HG02798 (cell line): ENCODE measurements at regions not wholly inside any gene's neighbourhood (a gene's known extent, or its start where the extent isn't known, plus 50 kb on each side); places are given as distances from the start of the nearest gene placed in this dataset.

ENCODE experiments used
- ATAC-seq: cut with Tn5 transposase; IDR thresholded peaks from one replicate; pipeline ENCODE4 v1.9.1; 2021; ENCODE audit warnings: mild to moderate bottlenecking; ENCODE audit not compliant: unreplicated experiment, poor library complexity

DNA sequence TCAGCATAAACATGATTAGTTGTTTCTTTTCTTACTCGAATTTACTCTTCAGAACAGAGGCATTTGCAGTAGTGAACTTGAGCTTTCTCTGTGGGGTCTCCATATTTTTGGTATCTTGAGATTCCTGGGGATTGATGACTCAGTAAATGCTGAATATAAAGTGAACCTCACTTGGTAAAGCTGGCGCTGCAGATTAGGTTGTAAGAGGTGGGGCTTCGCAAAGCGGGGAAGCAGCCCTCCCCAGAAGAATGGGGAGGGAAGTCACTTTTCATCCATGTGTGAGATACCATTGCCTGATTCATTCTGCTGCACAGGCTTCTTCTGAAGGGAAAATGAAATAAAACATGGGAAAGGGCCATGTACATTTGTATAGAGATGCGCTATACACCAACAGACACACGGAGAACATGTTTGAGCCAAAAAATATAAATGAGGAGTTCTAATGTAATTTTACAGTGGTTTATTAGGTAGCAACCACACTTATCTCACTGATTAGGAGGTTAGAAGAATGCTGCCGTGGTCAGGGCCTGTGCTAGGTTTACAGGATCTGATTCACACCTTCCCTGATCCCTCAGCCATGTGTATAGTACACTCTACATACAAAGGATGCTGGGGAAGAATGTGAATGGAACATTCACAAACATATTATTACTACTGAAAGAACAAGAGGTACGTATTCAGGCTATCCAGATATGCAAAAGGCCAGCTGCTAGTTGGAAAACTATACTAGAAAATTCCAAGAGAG, 63.5 kb downstream of the DNTTIP2 start:
- ATAC-seq: no peak

DNA sequence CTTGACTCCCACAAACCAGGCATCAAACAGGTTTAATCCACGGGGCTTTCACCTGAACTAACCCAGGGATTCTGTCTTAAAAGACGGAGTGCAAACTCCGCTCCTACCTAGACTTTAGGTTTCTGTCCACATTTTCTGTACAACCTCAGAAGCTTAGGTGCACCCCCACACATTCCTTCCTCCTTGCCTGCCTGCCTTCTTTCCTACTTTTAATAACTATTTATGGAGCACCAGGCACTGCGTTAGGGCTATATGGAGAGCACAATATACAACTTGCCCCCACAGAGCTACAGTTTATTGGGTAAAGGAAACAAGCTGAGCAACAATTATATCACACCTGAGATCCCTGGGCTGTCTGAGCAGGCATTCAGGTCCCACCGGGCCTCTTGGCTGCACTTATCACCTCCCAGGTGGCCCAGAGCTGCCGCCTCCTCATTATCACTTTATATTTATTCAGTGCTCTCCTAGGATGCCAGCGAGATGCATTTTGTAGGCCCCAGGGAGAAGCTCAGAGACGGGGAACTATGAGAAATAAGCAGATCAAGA, 64.1 kb downstream of the DNTTIP2 start:
- ATAC-seq: no peak

DNA sequence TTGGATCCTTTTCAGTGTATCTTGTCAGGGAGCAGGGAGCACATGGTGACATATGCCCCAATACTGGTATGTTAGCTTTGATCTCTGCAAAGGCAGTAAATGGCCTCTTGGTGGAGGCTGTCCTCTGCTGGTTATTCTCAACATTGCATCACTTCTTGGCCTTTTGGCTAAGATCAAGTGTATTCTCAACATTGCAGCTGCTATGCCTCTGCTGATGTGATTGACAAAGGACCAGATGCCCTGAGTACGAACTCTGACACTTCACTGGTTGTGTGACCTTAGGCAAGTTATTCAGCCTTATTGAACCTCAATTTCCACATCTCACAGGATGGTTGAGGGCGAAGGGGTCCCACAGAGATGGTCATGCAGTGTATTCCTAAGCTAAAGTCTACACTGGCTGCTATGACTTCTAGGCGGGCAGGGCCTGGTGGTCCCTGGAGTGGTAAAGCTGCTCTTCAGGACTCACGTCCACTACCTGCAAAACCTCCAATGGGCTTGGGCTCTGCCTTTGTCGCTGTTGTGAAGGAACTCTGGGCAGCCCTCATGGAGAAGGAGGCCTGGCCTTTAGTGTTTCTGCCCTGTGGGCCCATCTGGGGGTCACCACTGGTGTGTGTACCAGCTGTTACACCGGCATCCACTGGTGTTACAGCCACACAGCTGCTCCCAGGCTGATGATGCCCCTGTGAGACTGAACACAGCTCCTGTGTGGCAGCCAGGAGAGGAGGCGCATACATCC, 64.8 kb downstream of the DNTTIP2 start:
- ATAC-seq: peak; percentile 63

DNA sequence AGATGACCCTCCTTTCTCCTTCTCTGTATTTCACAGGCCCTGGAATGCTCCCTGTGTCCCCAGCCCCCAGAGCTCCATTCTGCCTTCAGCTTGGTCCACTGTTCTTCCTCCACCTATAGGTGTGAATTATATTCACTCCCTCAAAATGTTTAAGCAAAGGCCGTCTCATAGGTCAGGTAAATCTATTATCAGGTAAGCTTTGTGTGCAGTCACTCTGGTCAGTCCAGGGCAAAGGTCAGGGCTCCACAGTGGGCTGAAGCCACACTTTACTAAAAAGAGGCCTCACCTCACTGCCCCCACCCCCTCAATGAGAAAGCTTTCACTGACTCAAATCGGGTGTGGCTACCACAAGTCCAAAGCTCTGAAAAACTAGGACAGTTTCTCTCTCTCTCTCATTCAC, 65.9 kb downstream of the DNTTIP2 start:
- no peak for ATAC-seq

DNA sequence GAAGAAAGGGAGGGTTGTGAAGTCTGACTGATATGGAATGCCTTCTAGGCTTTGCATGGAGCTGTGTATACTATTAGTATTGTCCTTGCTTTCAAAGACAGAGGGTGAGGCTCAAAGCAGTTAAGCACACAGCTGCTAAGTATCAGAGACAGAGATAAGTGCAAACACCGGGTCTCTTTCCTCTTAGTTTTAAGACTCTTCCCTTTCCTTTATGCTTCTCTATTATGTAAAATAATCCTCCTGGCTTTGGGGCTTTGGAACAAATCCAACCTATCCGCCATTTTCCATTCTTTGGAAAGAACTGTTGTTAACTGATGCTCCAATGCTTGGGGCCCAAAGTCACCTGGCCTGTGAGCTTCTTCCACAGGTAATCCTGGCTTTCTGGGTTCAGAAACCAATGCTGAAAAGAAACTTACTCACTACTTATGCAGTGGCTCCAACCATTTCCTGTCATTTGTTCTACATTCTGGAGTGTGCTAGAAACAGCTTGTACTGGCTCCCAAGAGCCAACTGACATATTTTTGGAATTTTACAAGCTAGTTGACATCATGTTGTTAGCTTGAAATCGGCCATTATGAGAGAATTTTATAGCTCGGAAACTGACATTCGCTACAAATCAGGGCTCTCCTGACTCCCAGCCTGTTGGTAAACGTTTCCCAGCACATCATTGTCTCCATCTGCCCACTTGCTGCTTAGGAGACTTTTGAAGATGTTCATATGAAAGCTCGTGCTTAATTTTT, 67.5 kb downstream of the DNTTIP2 start:
- ATAC-seq: no peak

DNA sequence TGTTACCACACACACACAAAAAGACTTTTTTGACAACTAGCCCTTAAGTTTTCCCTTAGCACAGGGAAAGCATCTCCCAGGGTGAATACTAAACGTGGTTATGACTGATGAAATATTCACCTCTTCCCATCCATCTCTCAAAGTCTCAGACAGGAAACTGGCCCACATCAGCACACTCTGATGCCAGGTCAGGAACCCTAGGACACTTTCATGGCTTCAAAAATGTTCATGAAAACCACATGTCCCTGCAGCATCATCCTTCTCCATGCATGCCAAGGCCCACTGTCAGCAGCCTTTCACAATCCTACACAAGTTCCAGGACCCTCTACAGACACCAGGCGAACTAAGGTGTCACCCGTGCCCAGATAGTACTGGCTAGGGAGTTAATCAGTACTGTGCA, 68.7 kb downstream of the DNTTIP2 start:
- ATAC-seq: no peak

DNA sequence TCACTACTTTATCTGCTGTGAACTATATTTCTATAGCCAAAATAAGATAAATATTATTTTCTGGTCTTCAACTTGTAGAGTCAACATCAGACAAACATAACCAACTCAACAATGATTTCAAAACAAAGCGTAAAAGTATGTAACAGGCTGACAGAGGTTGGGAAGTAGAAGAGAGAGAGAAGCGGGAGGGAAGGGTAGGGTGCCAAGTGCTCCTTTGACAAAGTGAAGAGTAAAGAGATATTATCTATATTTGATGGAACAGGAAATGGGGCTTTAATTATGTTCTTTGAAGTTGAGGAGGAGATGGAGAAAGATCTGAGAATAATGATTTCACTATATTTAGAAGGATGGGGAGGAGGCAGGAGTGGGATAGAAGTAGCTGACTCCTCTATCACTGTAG, 70.1 kb downstream of the DNTTIP2 start:
- no peak for ATAC-seq

DNA sequence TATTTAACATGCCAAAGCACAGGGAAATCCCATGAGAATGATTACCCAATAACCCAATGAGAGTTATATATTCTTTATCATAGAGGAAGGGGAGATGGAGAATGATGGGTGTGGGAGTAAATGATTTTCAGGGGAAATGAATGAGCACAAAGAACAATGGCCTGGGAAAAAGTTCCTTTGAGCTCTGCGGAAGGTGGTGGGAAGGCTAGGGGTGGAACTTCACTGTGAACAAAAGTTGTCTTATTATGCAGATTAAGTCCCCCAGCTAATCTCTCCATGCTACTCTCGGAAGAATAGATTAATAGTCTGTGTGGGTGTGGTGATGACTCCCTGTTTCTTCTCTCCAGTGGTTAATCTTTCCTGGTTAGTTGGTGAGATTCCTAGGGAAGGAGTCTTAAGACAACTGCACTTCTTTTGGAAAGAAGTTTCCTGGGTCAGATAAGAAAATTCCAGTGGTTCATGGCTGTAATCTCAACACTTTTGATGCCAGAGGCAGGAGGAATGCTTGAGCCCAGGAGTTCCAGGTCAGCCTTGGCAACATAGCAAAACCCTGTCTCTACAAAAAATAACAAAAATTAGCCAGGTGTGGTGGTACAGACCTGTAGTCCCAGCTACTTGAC, 71.6 kb downstream of the DNTTIP2 start:
- no peak for ATAC-seq

DNA sequence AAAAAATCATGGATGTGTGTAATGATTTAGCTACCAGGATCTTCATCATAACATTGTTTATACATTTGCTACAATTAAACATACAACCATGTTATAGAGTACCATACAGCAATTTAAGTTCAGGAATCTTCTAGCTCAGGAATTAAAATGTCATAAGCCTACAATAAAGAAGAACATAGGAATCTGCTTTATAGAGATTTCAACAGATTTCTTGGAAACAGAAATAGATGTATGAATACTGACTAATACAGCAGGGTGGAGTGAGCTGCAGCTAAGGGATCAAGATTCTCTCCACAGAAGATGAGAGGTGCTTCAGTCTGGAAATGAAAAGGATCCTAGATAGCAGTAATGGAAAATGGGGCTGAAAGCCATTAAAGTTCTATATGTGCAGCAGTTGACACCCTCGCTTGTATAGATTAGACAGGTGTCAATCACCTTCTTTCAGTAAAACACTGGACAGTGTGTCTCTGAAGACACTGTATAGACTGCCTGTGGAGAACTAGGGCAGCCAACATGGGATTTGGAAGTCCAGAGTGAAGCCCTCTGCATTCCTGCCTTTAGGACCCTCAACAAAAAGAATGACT, 73.9 kb downstream of the DNTTIP2 start:
- no peak for ATAC-seq

DNA sequence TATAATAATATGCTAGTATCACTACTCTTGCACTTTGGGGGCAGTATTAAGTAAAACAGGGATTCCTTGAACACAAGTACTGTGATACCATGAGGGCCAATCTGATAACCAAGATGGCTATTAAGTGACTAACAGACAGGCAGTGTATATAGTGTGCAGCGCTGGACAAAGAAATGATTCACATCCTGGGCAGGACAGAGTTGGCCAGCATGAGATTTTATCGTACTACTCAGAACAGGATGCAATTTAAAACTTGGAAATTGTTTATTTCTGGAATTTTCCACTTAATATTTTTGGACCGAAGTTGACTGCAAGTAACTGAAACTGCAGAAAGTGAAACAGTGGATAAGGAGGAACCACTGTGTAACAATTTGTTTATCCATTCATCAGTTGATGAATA, 74.6 kb downstream of the DNTTIP2 start:
- ATAC-seq: no peak

DNA sequence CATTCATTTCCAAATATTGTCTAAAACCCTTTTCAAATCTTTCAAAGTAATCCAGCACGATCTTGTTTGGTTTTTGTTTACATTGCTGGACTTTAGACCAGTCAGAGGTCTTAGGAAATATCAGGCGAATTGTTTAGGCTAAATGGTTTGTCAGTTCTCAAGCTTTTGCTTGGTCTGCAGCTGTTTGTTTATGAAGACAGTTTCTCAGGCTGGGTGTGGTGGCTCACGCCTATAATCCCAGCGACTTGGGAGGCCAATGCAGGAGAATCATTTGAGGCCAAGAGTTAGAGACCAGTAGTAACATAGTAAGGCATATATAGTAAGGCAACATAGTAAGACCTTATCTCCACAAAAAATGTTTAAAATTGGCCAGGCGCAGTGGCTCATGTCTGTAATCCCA, 77.5 kb downstream of the DNTTIP2 start:
- ATAC-seq: no peak

DNA sequence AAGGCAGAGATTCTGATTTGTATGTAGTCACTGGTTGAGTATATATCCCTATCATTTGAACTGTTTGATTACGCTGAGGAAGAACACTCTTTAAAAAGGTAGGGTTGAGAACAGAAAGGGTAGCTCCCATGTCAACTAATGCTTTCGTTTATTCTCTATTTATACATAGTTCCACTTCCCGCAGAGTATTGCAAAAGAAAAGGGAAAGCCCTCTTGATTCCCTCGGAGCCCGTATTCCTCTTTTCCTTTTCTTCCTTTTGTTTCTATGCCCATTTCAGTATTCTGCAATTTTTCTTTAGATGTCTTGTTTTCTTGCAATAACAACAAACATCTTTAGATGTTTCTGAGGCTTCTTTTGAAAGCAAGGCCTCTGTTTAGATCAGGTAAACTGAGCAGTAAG, 78.2 kb downstream of the DNTTIP2 start:
- ATAC-seq: no peak

DNA sequence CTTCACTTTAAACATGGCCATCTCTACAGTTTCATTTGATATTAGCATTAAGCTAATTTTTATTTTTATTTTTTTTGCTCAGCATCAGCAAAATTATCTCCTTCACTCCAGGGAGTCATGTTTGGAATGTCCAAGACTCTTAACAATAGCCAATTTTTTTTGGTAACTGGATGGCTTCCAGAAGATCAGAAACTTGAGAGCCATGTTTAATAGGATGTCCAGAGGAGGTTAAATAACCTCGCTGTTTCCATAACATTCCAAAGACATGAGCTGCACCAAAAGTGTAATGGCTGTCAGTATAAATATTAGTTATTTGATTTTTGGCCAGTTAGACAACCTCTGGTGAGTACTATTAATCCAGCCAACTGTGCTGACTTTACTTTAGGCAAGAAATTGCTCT, 80.7 kb downstream of the DNTTIP2 start:
- no peak for ATAC-seq

DNA sequence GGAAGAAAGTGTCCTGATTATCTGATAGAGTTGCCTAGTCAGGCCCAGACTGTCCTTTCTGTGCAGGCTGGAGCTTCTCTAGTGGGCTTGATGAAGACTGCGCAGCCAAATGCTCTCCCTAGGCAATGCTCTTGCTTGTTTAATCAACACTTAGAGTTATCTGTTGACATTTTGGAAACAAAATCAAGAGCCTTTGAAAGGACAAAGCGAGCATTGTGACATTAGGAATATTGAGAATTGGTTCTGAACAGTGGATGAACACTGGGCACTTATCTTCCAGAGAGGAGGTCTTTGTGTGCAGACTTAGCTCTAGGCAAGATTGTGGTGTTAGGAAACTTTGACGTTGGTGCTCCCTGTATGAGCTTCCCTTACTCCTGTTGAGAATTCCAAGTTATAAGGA, 94.5 kb downstream of the DNTTIP2 start:
- ATAC-seq: no peak

DNA sequence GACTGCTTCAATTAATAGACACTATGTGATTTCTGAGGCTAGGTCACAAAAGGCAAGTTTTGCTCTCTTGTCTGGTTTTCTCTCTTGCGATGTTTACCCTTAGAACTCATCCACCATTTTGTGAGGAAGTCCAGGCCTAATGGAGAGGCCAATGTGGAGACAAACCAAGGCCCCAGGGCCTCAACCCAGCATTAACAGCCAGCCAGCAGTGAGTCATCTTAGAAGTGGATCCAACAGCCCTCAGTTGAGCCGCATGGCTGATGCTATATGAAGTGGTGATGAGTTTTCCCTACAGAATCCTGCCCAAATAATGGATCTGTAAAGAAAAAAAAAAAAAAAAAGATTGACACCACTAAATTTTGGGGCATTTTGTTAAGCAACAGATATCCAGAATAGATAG, 95.1 kb downstream of the DNTTIP2 start:
- no peak for ATAC-seq

DNA sequence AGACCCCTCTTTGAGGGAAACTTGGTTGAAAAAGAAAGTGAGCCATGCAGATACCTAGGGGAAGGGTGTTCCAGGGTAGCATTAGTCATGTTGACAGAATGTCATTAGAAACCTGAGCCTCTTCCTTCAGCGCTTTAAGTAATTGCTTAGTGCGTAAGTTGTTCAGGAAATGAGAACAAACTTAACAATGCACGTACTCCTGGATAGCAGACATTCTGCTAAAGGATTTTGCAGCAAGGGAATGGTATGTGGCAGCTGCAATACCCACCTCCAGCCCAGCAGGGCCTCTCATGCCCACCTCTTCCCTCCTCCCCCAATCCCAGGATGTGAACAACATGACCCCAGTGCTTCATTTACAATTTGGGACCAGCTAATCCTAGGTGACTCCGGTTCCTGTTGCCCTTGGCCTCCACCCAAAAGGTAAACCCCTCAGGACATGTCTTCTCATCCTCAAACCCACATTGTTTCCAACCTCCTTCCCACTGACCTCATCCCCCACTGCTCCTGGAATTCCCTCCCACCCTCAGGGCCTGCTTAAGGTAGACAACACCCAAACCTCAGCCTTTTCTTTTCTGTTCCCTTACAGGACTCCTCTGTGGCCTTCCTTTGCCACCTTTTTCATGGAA, 98.0 kb upstream of the BCAR3 start:
- ATAC-seq: no peak

DNA sequence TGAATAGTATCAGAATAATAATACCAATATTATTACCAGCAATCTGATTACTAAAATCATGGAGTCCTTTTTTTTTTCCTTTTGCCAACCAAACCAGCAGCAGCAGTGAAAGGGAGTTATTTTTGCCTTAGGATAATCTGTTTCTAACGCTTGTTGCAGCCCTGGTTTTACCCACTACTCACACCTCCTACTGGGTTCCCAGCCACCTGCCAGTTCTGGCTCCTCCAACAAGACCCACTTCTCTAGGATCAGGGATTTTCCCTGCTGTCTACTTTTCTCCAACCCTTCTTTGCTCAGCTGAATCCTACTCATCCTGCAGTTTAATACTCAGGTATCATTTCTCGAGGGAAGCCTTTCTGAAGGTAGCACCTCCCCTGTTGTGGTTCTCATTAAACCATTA, 96.8 kb upstream of the BCAR3 start:
- ATAC-seq: no peak

DNA sequence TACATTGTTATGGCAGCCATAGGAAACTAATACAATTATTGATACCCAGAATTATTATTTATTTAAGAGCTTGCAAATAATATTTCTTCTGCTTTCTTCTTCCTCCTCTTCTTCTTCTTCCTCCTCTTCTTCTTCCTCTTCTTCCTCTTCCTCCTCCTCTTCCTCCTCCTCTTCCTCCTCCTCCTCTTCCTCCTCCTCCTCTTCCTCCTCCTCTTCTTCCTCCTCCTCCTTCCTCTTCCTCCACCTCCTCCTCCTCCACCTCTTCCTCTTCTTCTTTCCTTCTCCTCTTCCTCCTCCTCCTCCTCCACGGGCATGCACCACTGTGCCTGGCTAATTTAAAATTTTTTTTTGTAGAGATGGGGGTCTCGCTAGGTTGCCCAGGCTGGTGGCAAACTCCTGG, 95.6 kb upstream of the BCAR3 start:
- ATAC-seq: no peak

DNA sequence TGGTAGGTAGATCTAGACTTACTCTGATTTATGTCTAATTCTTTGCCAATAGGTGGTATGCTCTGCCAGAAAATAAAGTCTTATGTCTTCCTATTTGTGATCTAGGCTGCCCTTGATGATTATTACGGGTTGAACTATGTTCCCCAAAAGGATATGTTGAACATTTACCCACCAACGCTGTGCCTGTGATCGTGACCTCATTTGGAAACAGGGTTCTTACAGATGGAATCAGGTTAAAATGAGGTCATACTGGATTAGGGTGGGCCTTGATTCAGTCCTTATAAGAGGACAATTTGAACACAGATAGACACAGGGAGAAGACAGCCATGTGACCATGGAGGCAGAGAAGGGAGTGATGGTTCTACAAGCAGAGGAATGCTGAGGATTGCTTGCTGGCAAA, 95.1 kb upstream of the BCAR3 start:
- ATAC-seq: no peak

DNA sequence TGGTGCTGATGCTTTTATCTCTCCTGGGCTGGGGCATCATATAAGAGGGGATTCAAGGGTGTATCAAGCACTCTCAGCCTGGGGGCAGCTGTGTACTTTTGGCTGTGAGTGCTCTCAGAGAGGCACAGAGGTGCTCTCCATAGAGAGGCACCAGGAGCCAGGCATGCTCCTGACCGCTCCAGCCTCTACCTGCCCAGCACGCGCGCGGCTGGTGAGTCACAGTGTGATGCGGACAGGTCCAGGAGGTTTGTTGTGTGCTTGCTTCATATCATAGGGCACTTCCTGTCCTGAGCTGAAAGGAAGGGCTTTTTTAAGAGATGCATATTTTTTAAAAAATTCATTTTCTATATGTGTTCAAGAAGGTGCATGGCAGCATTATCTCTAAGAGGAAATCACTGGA, 93.6 kb upstream of the BCAR3 start:
- ATAC-seq: no peak
